ENCODE measurements at regions not wholly inside any gene's neighbourhood (a gene's known extent, or its start where the extent isn't known, plus 50 kb on each side); places are given as distances from the start of the nearest gene placed in this dataset.

DNA sequence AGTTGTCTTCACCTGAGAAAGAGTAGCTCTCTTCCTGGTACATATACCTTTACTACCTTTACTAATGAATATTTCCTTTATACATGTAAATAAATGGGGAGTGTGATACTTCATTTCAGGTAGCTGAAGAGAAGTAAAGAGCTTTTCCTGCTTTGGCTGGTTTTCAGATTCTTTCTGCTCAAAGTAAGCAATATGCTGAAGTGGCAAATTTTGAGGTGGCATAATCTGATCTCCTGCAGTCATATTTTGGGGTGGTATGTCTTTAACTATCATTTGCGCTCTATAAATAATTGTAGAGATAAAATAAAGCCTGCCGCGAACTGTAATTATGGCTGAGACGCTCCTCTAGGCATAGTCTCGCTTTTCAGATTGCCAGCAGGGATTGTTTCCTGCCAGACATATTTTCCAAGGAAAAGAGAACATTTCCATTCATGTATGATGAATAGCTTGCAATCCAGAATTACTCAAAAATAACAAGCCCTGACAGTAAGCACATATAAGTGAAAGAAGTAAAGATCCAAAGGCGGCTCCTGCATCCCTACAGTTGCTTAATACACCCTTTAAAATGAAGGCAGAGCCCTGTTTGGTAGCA lies 200.7 kb downstream of the C12orf50 start:
- DNase-seq = no peak

DNA sequence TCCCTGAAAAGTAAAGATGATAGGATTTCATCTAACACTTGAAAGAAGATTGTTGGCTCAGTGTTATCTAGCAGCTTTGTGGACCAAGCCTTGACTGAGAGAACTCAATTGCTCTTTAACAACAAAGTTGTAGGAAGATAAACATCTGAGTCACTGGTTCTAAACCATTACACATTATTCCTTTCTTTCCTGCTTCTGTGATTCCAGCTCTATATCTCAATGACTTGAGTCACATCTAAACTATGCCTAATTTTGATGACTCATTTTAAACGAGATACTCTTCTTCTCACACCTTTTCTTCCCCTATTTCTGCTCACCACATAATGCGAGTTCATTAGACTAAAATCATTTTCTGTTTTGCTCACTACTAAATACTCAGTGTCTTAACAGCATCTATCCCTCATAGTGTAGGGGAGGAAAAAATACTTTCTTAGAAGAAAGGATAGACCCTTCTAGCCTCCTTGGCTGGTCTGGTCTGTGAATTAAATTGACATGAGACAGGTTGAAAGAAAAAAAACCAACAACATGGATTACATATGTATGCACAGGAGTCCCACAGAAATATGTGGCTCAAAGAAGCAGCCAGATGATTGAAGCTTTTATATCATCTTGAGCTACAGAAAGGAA lies 201.4 kb downstream of the C12orf50 start:
- DNase-seq = no peak

DNA sequence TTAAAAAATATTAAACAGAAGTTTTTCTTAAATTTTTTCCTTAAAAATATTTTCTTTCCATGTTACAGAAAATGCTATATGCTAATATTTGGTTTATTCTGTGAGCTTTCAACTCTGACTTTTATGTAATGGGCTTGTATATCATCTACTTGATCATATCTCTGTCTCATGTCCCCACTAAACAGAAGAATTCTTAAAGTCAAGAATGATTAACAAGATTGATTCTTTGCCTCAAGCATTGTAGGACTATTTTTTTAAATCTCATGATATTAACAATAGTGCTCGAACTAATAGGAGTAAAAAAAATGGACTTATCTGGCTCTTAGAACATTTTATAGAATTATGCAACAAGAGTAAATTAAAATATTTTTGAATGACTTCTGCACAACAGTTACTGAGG lies 206.3 kb downstream of the C12orf50 start:
- DNase-seq = no peak

DNA sequence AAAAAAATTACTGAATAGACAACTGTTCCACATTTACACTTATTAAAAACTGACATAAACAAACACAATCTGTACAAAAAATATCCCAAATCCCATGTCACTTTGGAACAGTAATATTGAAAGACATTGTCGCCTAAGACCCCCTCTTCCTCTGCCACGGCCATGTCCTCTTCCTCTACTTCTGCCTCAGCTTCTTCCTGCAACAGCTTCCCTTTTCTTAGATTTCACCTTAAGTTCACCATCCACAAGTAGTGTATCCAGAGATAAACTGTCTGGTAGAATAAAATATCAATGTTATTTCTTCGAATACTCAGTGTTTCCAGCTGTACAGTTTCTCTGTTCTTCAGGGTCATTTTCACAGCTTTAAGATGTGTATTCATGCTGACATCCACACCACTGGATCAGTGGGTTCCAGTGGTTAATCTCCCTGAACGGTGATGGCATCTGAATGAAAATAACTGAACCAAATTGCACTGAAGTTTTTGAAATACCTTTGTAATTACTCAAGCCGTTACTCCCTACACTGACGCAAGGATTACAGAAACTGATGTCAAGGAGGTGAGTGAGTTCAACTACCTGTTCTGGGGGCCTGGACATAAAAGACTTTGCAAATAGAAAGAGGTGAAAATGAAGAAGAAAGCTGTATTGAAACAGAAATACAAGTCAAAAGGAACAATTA lies 208.5 kb downstream of the C12orf50 start:
- no peak for DNase-seq

DNA sequence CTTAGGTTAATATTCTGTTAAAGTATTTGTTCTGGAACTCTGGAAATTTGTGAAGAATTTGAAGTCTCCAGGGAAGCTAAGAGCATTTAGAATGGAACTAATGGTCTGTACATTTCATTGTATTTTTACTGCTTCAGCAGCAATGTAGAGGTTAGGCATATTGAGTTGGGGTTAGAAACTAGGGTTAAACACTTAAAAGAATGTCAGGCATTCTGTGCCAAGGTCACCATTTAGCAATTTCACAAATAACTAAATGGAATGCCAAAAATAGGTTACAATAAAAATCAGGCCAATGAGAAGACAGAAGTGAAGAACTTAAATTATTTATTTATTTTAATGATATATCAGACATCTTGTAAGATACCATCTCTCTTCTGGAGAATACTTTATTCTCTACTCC lies 210.8 kb downstream of the C12orf50 start:
- DNase-seq = no peak

DNA sequence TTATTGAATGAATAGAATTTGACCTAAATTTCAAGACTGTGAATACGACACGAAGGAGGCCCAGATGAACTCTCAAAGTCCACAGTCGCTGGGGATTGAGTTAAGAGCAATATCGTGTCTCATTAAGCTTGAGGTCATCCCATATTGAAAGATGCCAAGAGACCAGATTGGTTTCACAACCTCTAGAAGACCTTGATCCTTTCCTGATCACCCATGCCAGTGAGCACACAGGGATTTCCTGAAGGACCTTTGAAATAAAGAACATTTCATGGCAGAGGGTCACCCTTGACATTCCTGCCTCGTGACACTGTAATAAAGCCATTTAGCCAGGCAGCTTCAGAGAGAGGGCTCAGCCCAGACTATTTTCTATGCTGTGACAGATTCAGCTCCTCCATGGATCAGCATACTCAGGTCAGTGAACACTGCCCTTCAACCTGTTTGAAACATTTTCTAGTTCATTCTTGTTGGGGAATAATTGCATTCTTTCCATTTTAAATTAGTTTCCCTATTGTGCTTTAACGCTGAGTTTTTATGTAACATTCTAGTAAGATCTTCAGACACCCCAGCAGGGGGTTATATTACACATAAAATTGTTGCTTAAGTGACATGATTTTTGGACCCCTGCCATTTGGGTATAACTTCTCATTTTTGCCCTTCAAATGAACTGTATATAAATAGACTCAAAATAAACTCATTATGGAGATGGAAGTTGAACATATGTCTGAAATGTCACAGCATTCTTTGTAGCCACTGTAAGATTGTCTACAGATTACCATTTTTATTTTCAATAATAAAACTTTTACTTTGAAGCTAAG lies 213.2 kb downstream of the C12orf50 start:
- no peak for DNase-seq

DNA sequence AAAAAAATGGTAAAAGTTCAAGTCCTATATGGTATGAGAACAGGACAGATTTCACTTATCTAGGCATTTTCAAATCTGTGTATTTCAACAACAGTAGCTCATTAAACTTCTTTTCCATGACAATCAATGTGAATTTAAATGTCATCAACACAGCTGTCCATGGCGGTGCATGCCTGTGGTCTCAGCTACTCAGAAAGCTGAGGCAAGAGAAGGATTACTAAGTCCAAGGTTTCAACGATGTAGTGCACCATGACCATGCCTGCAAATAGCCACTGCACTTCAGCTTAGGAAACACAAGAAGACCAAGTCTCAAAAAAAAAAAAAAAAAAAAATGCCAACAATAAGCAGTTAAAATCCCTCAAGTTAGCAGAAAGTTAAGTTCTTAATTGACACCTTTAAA lies 214.6 kb downstream of the C12orf50 start:
- no peak for DNase-seq

DNA sequence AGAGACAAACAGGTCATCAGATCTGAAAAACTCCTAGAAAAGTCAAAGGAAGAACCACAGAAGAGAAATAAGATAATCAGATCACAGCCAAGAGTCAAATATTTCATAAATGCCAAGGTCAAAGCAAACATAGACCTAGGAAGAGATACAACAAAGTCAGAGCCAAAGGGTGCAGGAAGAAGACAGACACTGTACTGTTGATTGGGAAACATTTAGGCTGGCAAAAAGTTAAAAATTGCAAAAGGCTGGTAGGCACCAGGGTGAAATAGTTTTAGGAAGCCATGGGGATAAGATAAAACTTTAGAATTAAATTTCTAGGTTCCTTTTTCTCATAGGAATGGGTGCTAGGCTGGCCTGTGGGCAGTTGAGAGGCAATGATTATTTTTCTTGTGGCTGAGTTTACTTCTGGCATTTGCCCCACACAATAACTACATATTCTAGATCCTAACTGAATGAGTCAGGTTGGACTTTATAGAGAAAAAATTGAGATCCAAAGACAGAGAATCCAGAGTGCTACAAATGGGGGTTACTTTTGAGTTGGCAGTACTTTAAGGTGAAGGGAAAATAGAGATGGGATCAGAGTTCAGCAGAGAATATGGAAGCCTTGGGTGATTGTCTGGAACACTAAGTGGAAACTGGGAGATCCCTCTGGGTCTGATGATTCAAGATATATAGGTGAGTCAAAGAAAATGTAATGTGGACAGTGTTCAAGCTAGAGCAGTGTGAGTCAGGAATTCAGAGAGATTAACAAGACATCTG lies 215.5 kb downstream of the C12orf50 start:
- DNase-seq = no peak

DNA sequence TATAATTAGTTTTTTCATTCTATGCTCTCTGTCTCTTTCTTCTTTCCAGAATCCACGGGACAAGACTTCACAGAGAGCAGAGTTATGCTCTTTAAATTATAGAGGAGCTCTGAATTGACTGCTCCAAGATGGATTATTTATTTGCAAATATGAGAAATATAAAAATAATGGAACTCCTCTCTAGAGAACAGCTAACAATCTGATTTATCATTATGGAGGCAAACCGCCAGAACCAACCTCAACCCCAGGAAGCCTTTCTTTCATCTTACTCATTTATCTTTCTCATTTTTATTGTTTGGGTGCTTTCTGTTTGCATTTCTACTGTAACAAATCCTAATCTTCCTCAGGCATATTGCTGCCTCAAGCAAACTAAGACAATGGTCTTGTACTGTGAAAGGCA lies 216.5 kb downstream of the C12orf50 start:
- DNase-seq = no peak

DNA sequence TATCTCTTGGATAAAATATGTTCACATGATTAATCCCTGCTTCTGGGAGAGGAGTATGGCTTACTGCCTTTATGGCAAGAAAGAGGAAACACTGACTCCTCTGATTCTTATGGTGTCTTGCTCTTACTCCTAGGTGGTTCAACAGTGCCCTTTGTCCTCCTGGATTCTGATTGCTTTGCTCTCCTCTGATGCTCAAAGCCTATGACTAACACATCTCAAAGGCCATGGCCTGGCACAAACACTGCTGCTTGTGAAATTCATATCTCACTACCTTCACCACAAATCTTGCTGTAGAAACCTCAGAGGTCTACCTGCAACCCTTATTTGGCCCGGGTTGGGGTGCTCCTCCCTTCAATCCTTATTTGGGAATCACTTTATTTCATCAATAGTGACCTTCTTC lies 217.2 kb downstream of the C12orf50 start:
- DNase-seq = no peak

DNA sequence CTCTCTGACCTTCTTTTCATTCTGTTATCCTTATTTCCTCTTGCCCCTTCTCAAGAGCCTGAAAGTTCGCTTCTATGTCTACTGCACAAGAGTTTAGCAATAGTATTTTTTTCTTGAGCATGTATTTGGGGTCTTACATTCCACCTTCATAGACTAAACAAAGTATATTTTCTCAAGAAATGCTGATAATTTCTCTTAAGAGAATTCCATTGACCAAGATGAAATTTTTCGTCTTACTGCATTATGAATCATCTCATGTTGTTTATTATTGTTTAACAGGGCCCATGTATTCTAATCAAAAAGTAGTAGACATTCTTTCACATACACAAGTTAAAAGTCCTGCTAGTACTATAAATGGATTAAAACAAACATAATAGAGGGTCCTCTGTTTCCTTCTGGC lies 219.3 kb downstream of the C12orf50 start:
- DNase-seq = no peak

DNA sequence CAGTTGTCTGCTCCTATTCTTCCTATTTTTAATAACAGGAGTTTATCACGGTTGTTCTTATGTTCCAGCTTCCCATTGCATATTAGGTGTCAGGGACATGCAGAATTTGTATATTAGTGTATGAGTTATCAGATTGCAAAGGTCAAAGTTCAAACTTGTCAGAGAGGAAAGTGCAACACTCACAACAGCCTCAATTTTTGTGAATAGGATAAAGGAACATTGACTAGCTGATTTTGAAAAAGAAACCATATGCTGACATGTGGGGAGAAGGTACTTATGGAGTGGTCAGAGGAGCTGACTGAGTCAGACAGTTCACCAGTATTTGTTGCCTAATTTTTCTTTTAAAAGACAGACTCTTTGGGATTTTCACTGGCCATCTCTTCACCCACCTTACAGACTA lies 222.1 kb downstream of the C12orf50 start:
- no peak for DNase-seq

DNA sequence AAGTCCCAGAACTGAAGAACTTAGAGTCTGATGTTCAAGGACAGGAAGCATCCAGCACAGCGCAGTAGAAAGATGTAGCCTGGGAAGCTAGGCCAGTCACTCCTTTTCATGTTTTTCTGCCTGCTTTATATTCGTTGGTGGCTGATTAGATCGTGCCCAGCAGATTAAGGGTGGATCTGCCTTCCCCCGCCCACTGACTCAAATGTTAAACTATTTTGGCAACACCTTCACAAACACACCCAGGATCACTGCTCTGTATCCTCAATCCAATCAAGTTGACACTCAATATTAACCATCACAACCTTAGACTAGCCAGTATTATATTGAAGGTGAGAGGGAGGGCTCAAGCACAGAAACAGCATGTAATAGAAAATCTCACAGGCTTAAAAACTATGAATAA lies 222.9 kb downstream of the C12orf50 start:
- no peak for DNase-seq

DNA sequence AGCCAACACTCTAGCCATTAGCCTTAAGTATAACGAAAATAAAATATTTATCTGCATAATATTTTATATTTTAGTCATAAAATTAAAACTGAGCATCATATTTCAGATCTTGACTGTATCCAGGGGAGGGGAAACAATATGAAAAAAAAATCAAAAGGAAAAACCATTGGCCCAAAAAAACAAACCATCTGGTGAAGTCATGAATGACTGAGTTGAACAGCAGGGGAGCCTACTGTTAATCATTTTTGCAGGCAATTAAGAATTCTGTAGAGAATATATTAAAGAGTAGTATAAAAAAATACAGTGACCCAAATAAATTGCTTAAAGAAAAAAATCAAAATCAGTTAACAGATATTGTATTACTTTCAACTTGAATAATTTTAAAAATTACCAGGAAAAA lies 224.8 kb downstream of the C12orf50 start:
- DNase-seq = no peak

DNA sequence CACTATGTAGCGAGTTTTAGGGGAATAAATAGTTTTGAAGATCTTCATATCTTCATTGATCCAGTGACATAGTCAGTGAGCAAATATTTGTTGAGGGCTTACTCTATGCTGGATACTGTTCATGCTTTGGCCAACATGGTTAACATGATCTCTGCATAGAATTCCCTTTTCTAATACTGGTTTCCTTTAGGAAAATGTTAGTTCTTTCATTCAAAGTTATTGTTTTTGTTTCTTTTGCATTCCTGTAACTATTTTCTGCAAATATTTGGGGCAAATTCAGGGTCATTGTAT lies 226.5 kb downstream of the C12orf50 start:
- no peak for DNase-seq

DNA sequence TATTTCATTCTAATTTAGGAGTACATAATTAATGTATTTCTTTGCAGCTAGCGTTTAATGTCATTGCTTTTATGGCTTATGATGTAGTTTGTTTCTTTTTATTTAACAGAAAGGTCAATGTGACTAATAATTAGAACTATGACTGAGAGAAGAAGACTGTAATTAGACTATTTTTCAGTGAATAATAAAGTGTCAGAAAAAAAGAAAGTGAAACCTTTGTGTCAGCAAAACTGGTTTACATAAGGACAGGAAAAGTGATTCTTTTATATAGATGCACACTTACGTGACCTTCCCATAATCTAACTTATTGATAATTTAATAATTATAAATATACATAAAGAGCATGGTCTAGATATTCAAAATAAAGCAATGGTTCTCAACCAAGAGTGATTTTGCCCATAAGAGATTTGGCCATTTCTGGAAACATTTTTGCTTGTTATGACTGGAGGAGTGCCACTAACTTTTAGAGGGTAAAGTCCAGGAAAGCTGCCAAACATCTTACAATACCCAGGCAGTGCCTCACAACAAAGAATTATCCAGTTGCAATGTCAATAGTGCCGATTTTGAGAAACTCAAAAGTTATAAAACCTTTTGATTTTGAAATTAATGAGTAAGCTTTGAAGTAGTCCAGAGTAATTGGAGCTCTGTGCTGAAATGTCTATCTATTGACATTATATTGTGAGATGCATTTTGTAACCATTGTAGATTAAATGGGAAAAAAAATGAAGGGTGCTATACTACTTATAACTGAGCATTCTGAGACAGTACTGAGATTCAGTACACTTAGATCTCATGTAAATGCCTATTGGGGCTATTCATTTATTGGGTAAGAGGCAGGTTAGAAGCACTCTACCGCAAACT lies 227.1 kb downstream of the C12orf50 start:
- DNase-seq = no peak

DNA sequence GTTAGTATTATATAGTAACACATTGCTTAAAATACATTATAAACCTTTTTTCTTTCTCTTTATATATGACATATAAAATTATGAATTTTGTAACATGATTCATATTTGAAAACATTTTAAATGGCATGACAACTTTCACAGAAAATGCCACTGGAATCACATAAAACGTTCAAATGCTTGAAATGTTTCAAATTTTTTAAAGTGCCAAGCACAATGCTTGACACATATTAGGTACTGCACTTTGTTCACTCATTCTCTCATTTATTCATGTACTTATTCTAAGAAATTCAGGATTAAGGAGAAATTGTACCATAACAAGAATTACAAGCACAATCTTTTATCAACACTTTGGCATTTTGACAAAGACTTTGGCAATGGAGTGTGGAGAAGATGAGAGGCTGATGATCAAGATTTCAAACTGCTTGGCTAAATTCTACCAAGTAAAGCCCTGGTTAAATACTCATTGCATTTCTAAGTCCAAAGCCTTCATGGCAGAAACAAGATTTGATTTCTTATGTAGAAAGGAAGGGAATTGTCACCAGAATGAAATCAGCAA lies 232.2 kb downstream of the C12orf50 start:
- DNase-seq = no peak

DNA sequence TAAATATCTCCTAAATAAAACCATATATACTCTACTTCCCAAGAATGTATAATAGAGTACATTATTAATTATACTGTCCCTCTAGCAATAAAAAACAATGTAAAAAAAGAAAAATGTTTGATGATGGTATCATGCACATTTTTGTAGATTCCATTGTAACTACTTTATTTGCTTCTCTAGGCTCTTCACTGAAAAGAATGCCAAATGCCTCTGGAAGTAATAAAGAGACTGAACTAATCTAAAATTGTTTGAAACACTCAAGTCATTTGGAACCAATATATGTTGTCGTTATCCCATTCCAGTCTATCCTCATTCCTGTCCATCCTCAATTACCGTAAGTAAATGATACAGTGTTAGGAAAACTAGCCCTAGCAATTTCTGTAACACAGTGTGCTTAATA lies 233.6 kb downstream of the C12orf50 start:
- no peak for DNase-seq

DNA sequence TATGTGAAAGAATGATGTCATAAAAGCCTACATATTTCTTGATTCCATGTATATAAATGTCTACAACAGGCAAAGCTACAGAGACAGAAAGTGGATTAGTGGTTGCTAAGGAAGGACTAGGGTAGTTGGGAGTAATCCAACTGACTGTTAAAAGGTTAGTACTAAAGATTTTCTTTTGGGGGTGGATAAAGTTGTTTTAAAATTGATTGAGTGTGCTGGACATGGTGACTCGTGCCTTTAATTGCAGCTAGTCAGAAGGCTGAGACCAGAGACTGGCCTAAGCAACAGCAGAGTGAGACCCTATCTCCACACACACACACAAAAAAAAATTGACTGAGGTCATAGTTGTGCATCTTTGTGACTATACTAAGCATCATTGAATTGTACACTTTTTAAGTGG lies 234.3 kb downstream of the C12orf50 start:
- DNase-seq = no peak

DNA sequence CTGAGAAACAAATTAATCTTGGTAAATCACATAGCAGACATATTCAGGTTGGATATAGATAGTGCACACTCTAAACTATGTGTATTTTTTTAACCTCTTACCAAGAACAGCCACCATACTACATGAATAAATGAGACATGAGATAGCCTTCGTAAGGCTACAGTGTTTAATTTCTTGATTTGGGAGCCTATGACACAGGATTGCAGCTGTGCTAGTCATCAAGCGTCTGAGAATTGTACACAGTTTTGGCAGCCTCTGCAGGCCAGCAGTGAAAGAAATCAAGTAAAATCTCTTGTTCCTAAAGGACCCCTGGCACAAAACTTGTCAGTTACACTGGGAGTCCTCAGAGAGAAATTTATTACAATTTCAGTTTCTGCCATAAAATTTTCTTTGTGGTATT lies 236.1 kb downstream of the C12orf50 start:
- no peak for DNase-seq

DNA sequence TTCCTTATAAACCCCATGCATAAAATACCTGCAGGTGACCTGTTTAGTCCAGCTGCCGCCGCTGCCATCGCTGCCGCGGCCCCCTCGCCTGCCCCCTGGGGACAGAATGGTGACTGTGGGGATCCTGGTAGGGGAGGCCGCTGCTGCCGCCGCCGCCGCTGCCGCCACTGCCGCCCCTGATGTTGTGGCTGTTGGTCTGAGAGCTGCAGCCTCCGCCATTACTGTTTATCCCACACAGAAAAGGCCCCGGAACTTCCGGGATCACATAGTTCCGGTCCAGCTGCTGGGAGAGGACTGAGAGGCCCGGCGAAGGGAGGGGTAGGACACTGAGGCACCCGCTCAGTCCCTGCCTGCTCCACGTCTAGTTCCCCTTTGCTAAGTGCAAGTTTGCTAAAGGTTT lies 244.9 kb downstream of the C12orf50 start:
- DNase-seq = no peak

DNA sequence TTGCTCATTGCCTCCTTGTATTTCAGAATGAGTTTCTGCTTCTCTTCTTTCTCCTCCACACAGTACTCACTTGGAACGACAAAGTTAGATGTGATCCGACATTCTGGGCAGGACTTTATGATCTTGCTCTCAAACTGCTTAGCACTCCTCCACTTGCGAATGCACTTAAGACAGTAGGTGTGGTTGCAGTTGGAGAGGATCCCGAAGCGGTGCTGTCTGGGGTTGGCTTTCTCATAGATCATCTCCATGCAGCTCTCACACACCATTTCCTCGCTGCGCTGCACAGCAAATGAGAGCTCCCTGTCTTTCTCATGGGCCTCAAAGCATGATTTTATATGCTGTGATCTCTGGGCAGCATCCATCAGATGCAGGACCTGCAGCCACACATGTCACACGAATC lies 245.7 kb downstream of the C12orf50 start:
- no peak for DNase-seq

All from inflammatory macrophage treated with lipopolysaccharide for 4 hours (primary cell).